NCI-H2171 (cell line): ENCODE measurements at regions not wholly inside any gene's neighbourhood (a gene's known extent, or its start where the extent isn't known, plus 50 kb on each side); places are given as distances from the start of the nearest gene placed in this dataset.

Source experiments
- DNase-seq: peaks from one replicate; lab custom pipeline; 2025; lab: John Stamatoyannopoulos, UW

- DNase-seq, result no peak
These were observed 51.6 kb upstream of the MLIP start for GRCh38 chr6:54059683-54060082.

GRCh38 chr6:54060286-54060685 is 51.0 kb upstream of the MLIP start:
- no peak for DNase-seq
